ENCODE measurements at regions not wholly inside any gene's neighbourhood (a gene's known extent, or its start where the extent isn't known, plus 50 kb on each side); places are given as distances from the start of the nearest gene placed in this dataset.

DNA sequence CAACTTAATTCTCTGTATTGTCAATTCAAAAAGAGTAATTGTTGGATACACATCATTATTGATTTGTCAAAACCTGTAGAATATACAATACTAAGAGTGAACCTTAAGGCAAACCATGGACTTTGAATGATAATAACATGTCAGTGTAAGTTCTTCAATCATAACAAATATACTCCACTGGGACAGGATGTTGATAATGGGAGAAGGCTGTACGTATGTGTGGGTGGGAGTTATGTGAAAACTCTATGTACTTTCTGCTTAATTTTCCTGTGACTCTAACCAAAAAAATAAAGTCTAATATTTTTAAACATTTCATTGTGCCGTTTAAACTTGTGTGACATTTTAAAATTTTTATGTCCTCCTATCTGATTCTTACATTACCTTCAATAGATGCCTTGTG lies 526.7 kb downstream of the SUCLA2 start:
- TF ChIP-seq SPI1 (IDR thresholded peaks at IDR 0.05; ENCODE audit: low read depth, low read length), result no peak
- TF ChIP-seq PAX5 (IDR thresholded peaks at IDR 0.05; ENCODE audit: insufficient read depth, low read length, severe bottlenecking), result no peak
- TF ChIP-seq TAF1 (IDR thresholded peaks at IDR 0.05; ENCODE audit: low read depth, low read length), result no peak
- no peak for TF ChIP-seq POLR2A (IDR thresholded peaks at IDR 0.05; ENCODE audit: low read depth, low read length)
- TF ChIP-seq POLR2AphosphoS5 (IDR thresholded peaks at IDR 0.05; ENCODE audit: low read depth, low read length), result no peak
- FAIRE-seq (no peak), DNase-seq (ENCODE audit: insufficient read length, low spot score) (no peak)

DNA sequence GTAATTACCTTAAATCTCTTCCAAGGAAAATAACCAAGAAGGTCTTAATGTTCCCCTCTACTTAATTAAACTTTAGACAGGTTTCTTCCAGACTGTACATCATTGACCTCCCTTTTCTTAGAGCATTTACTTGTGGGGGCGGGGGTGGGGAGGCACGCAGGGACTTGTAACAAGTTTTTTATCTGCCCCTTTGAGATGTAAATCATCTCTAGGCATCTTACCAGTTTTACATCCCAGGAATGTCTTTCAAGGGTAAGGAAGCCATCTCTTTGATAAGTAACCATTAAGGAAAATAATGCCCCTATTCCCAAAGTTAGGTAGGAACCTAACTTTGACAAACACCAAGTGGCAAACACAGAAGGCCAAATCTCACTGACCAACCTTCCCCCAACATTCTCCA lies 528.6 kb downstream of the SUCLA2 start:
- TF ChIP-seq PAX5 (IDR thresholded peaks at IDR 0.05; ENCODE audit: insufficient read depth, low read length, severe bottlenecking), result no peak
- no peak for TF ChIP-seq POLR2A (IDR thresholded peaks at IDR 0.05; ENCODE audit: low read depth, low read length)
- no peak for TF ChIP-seq POU2F2 (IDR thresholded peaks at IDR 0.05; ENCODE audit: low read depth, low read length)
- TF ChIP-seq TAF1 (IDR thresholded peaks at IDR 0.05; ENCODE audit: low read depth, low read length), result no peak
- TF ChIP-seq SPI1 (IDR thresholded peaks at IDR 0.05; ENCODE audit: low read depth, low read length), result no peak
- TF ChIP-seq POLR2AphosphoS5 (IDR thresholded peaks at IDR 0.05; ENCODE audit: low read depth, low read length), result no peak
- DNase-seq (ENCODE audit: insufficient read length, low spot score) (no peak), FAIRE-seq (no peak)

DNA sequence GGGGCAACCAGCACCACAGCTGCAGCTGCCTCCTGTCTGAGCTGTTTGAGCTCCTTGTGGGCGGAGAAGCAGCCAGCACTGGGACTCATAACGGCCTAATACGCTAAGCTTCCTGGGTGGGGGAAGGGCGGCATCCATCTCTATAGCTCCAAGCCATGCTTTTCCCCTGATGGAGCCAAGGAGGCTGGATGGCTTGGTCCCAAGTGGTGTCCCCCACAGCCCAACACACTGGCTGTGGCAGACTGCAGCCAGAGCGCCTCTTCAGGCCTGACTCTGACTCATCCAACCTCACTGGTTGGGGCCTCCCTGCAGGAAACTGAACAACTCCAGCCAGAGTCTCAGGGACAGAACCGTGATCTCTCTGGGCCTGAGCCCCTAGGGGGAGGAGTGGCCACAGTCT lies 537.3 kb downstream of the SUCLA2 start:
- TF ChIP-seq POLR2AphosphoS5 (IDR thresholded peaks at IDR 0.05; ENCODE audit: low read depth, low read length) (no peak), TAF1 (IDR thresholded peaks at IDR 0.05; ENCODE audit: low read depth, low read length) (no peak)
- no peak for DNase-seq (ENCODE audit: insufficient read length, low spot score)
- FAIRE-seq, result no peak

DNA sequence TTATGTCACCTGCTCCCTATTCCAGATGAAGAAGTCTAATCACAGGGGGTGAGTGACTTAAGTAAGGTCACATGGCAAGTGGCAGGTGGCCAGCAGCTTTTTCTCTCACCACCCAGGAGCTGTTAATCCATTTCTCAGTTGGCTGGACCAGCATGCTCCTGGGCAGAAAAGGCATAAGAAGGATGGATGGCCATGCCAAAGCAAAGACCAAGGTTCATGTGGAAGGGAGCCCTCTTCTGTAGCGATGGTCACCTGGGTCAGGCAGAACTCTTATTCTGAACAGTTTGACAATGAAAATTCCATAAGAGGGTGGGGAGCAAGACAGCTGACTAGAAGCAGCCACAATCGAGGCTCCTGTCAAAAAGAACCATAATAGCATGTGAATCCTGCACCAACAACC lies 538.1 kb downstream of the SUCLA2 start:
- TF ChIP-seq PAX5 (IDR thresholded peaks at IDR 0.05; ENCODE audit: insufficient read depth, low read length, severe bottlenecking) (no peak), POLR2AphosphoS5 (IDR thresholded peaks at IDR 0.05; ENCODE audit: low read depth, low read length) (no peak), POLR2A (IDR thresholded peaks at IDR 0.05; ENCODE audit: low read depth, low read length) (no peak), POU2F2 (IDR thresholded peaks at IDR 0.05; ENCODE audit: low read depth, low read length) (no peak), TAF1 (IDR thresholded peaks at IDR 0.05; ENCODE audit: low read depth, low read length) (no peak), SPI1 (IDR thresholded peaks at IDR 0.05; ENCODE audit: low read depth, low read length) (no peak)
- no peak for FAIRE-seq
- DNase-seq (ENCODE audit: insufficient read length, low spot score), result no peak

DNA sequence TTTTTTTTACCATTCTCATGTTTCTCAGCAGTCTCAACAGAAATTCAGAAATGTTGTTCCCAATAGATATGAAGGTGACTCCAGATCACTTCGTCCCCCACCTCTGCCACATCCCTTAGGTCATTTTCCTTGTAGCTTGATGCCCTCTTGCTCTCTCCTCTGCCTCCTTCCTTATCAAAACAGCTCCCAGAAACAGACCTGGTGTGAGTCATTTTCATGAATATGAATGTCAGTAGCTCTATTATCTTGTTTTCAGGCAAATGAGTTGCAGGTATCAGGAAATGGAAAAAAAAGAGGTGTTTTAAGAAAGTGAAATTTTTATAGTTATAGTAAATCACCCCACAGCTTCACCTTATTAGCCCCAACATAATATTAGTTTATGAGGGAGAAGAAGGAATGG lies 539.3 kb downstream of the SUCLA2 start:
- TF ChIP-seq POU2F2 (IDR thresholded peaks at IDR 0.05; ENCODE audit: low read depth, low read length) (no peak), POLR2A (IDR thresholded peaks at IDR 0.05; ENCODE audit: low read depth, low read length) (no peak), PAX5 (IDR thresholded peaks at IDR 0.05; ENCODE audit: insufficient read depth, low read length, severe bottlenecking) (no peak), SPI1 (IDR thresholded peaks at IDR 0.05; ENCODE audit: low read depth, low read length) (no peak), POLR2AphosphoS5 (IDR thresholded peaks at IDR 0.05; ENCODE audit: low read depth, low read length) (no peak), TAF1 (IDR thresholded peaks at IDR 0.05; ENCODE audit: low read depth, low read length) (no peak)
- no peak for FAIRE-seq
- DNase-seq (ENCODE audit: insufficient read length, low spot score), result no peak

- no peak for FAIRE-seq
- TF ChIP-seq POU2F2 (IDR thresholded peaks at IDR 0.05; ENCODE audit: low read depth, low read length) (no peak), TAF1 (IDR thresholded peaks at IDR 0.05; ENCODE audit: low read depth, low read length) (no peak), POLR2A (IDR thresholded peaks at IDR 0.05; ENCODE audit: low read depth, low read length) (no peak), SPI1 (IDR thresholded peaks at IDR 0.05; ENCODE audit: low read depth, low read length) (no peak), POLR2AphosphoS5 (IDR thresholded peaks at IDR 0.05; ENCODE audit: low read depth, low read length) (no peak), PAX5 (IDR thresholded peaks at IDR 0.05; ENCODE audit: insufficient read depth, low read length, severe bottlenecking) (no peak)
- DNase-seq (ENCODE audit: insufficient read length, low spot score), result no peak
Measured at GRCh38 chr13:47459512-47459911, 541.6 kb downstream of the SUCLA2 start.

DNA sequence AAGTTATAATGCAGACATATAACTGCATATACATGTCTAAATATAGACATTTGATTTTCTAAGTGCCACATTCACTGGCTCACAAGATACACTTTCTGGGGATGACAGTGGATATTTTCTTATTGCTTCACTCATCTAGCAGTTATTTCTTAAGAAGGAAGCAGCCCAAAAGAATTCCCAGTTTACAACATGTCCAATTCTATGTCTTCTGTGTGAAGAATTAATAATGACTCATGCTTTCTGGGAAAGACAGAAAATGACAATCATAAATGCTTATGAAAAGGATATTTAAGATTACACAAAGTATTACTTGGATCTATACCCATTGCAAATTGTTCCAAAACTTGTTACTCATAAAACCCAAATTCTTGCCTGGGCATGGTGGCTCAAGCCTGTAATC lies 543.4 kb downstream of the SUCLA2 start:
- DNase-seq (ENCODE audit: insufficient read length, low spot score) (no peak), FAIRE-seq (no peak)
- TF ChIP-seq TAF1 (IDR thresholded peaks at IDR 0.05; ENCODE audit: low read depth, low read length) (no peak), POLR2A (IDR thresholded peaks at IDR 0.05; ENCODE audit: low read depth, low read length) (no peak), PAX5 (IDR thresholded peaks at IDR 0.05; ENCODE audit: insufficient read depth, low read length, severe bottlenecking) (no peak), POLR2AphosphoS5 (IDR thresholded peaks at IDR 0.05; ENCODE audit: low read depth, low read length) (no peak), POU2F2 (IDR thresholded peaks at IDR 0.05; ENCODE audit: low read depth, low read length) (no peak), SPI1 (IDR thresholded peaks at IDR 0.05; ENCODE audit: low read depth, low read length) (no peak)

GRCh38 chr13:47455626-47456025 lies 545.4 kb downstream of the SUCLA2 start:
- no peak for FAIRE-seq
- TF ChIP-seq POU2F2 (IDR thresholded peaks at IDR 0.05; ENCODE audit: low read depth, low read length) (no peak), SPI1 (IDR thresholded peaks at IDR 0.05; ENCODE audit: low read depth, low read length) (no peak), POLR2AphosphoS5 (IDR thresholded peaks at IDR 0.05; ENCODE audit: low read depth, low read length) (no peak), TAF1 (IDR thresholded peaks at IDR 0.05; ENCODE audit: low read depth, low read length) (no peak), POLR2A (IDR thresholded peaks at IDR 0.05; ENCODE audit: low read depth, low read length) (no peak), PAX5 (IDR thresholded peaks at IDR 0.05; ENCODE audit: insufficient read depth, low read length, severe bottlenecking) (no peak)
- no peak for DNase-seq (ENCODE audit: insufficient read length, low spot score)

DNA sequence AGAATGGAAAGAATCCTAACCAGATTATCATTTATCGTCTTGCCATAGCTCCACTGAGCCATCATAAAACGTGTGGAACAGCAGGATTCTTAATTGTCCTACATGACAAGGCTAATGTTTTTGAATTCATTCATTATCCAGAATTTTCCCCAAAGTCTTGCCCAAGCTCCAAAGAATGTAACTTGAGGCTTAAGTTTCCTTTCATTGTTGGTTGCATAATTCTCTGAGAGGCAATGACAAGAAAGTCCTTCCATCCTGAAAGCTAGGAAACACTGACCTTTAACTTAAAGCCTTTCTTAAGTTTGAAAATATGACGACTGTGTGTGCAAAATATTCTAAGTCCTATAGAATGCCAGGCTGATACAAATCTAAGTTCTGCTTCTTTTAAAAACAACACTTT lies 546.1 kb downstream of the SUCLA2 start:
- no peak for FAIRE-seq
- DNase-seq (ENCODE audit: insufficient read length, low spot score), result no peak
- TF ChIP-seq POU2F2 (IDR thresholded peaks at IDR 0.05; ENCODE audit: low read depth, low read length), result no peak
- TF ChIP-seq TAF1 (IDR thresholded peaks at IDR 0.05; ENCODE audit: low read depth, low read length), result no peak
- no peak for TF ChIP-seq SPI1 (IDR thresholded peaks at IDR 0.05; ENCODE audit: low read depth, low read length)
- no peak for TF ChIP-seq POLR2A (IDR thresholded peaks at IDR 0.05; ENCODE audit: low read depth, low read length)
- no peak for TF ChIP-seq POLR2AphosphoS5 (IDR thresholded peaks at IDR 0.05; ENCODE audit: low read depth, low read length)
- no peak for TF ChIP-seq PAX5 (IDR thresholded peaks at IDR 0.05; ENCODE audit: insufficient read depth, low read length, severe bottlenecking)

DNA sequence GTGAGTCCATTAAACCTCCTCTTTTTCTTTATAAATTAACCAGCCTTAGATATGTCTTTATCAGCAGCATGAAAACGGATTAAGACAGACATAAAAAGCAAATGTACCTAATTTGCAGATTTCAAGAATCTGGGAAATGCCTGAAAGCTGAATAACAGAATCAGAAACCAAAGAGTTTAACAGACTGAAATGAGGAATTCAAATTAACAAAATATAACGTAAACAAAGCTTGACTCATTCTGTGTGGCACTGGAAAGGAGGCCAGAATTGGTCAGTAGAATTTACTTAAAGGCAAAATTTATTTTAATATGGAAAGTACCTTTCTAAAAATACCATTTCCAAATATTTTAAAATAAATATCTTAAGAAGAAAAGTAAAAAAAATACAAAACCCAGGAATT lies 540.6 kb upstream of the HTR2A start:
- TF ChIP-seq POLR2AphosphoS5 (IDR thresholded peaks at IDR 0.05; ENCODE audit: low read depth, low read length) (no peak), PAX5 (IDR thresholded peaks at IDR 0.05; ENCODE audit: insufficient read depth, low read length, severe bottlenecking) (no peak), POLR2A (IDR thresholded peaks at IDR 0.05; ENCODE audit: low read depth, low read length) (no peak), POU2F2 (IDR thresholded peaks at IDR 0.05; ENCODE audit: low read depth, low read length) (no peak), SPI1 (IDR thresholded peaks at IDR 0.05; ENCODE audit: low read depth, low read length) (no peak), TAF1 (IDR thresholded peaks at IDR 0.05; ENCODE audit: low read depth, low read length) (no peak)
- DNase-seq (ENCODE audit: insufficient read length, low spot score), result no peak
- no peak for FAIRE-seq
